ENCODE measurements at regions not wholly inside any gene's neighbourhood (a gene's known extent, or its start where the extent isn't known, plus 50 kb on each side); places are given as distances from the start of the nearest gene placed in this dataset.

- Histone ChIP-seq H3K9me3 (ENCODE audit: low read length) (no peaks in the 10 kb centered on the region), H2AFZ (ENCODE audit: low read length) (no peak overlapping the region), H3K9ac (ENCODE audit: insufficient read depth, low read depth, low read length) (no peak overlapping the region), H3K36me3 (replicated peaks in 1 of 2; ENCODE audit: control insufficient read depth in 1 of 2, insufficient read depth in 2 of 2, low read length in 2 of 2) (no peaks in the 10 kb centered on the region), H3K27ac (ENCODE audit: extremely low read length, insufficient read depth, low read length) (no peak overlapping the region), H3K79me2 (ENCODE audit: insufficient read depth, low read length) (no peaks in the 10 kb centered on the region), H3K4me3 (replicated peaks in 1 of 3; ENCODE audit: insufficient read depth in 1 of 3, low read depth in 2 of 3, low read length in 3 of 3) (no peak overlapping the region), H3K27me3 (ENCODE audit: control insufficient read depth in 1 of 2, insufficient read depth in 2 of 2, low read length in 2 of 2) (peaks cover 2 to 32% of the 10 kb centered on the region in 2 experiments; a peak in 3 of 5 replicates), H3K4me2 (ENCODE audit: low read depth, low read length) (no peak overlapping the region), H4K20me1 (ENCODE audit: insufficient read depth, low read length) (no peaks in the 10 kb centered on the region), H3K4me1 (ENCODE audit: insufficient read depth, low read length) (peaks cover 27% of the 10 kb centered on the region)
- DNase-seq (ENCODE audit: low spot score) (no peak), FAIRE-seq (no peak), ATAC-seq (peak; percentile 60)
- no TSS peak for BruUV-seq (replicated peaks)
- 2% methylated on average over 3 of the region's 3 CpGs for WGBS (ENCODE audit: low lambda C conversion rate)
- ChIA-PET CTCF (ENCODE audit: low intra/inter-chr PET ratio, low total read pairs) (no interaction called here), POLR2A (no interaction called here)
- in situ Hi-C loops (cut with HindIII; ENCODE audit: extremely low pct_ligation_motif_present, low pct_unique_long_range_greater_than_20kb) (no loop called here), intact Hi-C loops (cut with micrococcal nuclease; ENCODE audit: unreplicated experiment) (no loop called here)
- TF ChIP-seq BORCS8-MEF2B (CRISPR knock-in tag; IDR thresholded peaks at IDR 0.05): no peak
- TF ChIP-seq, protein P1, sequence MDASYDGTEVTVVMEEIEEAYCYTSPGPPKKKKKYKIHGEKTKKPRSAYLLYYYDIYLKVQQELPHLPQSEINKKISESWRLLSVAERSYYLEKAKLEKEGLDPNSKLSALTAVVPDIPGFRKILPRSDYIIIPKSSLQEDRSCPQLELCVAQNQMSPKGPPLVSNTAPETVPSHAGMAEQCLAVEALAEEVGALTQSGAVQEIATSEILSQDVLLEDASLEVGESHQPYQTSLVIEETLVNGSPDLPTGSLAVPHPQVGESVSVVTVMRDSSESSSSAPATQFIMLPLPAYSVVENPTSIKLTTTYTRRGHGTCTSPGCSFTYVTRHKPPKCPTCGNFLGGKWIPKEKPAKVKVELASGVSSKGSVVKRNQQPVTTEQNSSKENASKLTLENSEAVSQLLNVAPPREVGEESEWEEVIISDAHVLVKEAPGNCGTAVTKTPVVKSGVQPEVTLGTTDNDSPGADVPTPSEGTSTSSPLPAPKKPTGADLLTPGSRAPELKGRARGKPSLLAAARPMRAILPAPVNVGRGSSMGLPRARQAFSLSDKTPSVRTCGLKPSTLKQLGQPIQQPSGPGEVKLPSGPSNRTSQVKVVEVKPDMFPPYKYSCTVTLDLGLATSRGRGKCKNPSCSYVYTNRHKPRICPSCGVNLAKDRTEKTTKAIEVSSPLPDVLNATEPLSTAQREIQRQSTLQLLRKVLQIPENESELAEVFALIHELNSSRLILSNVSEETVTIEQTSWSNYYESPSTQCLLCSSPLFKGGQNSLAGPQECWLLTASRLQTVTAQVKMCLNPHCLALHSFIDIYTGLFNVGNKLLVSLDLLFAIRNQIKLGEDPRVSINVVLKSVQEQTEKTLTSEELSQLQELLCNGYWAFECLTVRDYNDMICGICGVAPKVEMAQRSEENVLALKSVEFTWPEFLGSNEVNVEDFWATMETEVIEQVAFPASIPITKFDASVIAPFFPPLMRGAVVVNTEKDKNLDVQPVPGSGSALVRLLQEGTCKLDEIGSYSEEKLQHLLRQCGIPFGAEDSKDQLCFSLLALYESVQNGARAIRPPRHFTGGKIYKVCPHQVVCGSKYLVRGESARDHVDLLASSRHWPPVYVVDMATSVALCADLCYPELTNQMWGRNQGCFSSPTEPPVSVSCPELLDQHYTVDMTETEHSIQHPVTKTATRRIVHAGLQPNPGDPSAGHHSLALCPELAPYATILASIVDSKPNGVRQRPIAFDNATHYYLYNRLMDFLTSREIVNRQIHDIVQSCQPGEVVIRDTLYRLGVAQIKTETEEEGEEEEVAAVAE (CRISPR knock-in tag; IDR thresholded peaks at IDR 0.05; ENCODE audit: borderline replicate concordance): no peak
- TF ChIP-seq MTERF4 (CRISPR knock-in tag; IDR thresholded peaks at IDR 0.05): no peak
- no peak for TF ChIP-seq NFATC3 (CRISPR knock-in tag; IDR thresholded peaks at IDR 0.05)
- TF ChIP-seq REXO4 (CRISPR knock-in tag; IDR thresholded peaks at IDR 0.05; ENCODE audit: borderline replicate concordance): no peak
- TF ChIP-seq, protein P2, sequence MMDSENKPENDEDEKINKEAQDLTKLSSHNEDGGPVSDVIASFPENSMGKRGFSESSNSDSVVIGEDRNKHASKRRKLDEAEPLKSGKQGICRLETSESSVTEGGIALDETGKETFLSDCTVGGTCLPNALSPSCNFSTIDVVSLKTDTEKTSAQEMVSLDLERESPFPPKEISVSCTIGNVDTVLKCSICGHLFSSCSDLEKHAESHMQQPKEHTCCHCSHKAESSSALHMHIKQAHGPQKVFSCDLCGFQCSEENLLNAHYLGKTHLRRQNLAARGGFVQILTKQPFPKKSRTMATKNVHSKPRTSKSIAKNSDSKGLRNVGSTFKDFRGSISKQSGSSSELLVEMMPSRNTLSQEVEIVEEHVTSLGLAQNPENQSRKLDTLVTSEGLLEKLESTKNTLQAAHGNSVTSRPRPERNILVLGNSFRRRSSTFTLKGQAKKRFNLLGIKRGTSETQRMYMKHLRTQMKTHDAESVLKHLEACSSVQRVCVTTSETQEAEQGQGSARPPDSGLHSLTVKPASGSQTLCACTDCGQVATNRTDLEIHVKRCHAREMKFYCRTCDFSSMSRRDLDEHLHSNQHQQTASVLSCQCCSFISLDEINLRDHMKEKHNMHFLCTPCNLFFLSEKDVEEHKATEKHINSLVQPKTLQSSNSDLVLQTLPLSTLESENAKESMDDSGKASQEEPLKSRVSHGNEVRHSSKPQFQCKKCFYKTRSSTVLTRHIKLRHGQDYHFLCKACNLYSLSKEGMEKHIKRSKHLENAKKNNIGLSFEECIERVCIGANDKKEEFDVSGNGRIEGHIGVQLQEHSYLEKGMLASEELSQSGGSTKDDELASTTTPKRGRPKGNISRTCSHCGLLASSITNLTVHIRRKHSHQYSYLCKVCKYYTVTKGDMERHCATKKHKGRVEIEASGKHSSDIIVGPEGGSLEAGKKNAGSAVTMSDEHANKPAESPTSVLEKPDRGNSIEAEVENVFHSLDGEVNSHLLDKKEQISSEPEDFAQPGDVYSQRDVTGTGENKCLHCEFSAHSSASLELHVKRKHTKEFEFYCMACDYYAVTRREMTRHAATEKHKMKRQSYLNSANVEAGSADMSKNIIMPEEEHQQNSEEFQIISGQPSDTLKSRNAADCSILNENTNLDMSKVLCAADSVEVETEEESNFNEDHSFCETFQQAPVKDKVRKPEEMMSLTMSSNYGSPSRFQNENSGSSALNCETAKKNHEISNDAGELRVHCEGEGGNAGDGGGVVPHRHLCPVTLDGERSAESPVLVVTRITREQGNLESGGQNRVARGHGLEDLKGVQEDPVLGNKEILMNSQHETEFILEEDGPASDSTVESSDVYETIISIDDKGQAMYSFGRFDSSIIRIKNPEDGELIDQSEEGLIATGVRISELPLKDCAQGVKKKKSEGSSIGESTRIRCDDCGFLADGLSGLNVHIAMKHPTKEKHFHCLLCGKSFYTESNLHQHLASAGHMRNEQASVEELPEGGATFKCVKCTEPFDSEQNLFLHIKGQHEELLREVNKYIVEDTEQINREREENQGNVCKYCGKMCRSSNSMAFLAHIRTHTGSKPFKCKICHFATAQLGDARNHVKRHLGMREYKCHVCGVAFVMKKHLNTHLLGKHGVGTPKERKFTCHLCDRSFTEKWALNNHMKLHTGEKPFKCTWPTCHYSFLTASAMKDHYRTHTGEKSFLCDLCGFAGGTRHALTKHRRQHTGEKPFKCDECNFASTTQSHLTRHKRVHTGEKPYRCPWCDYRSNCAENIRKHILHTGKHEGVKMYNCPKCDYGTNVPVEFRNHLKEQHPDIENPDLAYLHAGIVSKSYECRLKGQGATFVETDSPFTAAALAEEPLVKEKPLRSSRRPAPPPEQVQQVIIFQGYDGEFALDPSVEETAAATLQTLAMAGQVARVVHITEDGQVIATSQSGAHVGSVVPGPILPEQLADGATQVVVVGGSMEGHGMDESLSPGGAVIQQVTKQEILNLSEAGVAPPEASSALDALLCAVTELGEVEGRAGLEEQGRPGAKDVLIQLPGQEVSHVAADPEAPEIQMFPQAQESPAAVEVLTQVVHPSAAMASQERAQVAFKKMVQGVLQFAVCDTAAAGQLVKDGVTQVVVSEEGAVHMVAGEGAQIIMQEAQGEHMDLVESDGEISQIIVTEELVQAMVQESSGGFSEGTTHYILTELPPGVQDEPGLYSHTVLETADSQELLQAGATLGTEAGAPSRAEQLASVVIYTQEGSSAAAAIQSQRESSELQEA (CRISPR knock-in tag; IDR thresholded peaks at IDR 0.05; ENCODE audit: not compliant biosample characterization): no peak
- TF ChIP-seq PTBP1 (IDR thresholded peaks at IDR 0.05; ENCODE audit: low read depth, low read length, poor library complexity, severe bottlenecking): no peak
- no peak for TF ChIP-seq ZNF510 (CRISPR knock-in tag; IDR thresholded peaks at IDR 0.05; ENCODE audit: low read depth)
- TF ChIP-seq, protein P3, sequence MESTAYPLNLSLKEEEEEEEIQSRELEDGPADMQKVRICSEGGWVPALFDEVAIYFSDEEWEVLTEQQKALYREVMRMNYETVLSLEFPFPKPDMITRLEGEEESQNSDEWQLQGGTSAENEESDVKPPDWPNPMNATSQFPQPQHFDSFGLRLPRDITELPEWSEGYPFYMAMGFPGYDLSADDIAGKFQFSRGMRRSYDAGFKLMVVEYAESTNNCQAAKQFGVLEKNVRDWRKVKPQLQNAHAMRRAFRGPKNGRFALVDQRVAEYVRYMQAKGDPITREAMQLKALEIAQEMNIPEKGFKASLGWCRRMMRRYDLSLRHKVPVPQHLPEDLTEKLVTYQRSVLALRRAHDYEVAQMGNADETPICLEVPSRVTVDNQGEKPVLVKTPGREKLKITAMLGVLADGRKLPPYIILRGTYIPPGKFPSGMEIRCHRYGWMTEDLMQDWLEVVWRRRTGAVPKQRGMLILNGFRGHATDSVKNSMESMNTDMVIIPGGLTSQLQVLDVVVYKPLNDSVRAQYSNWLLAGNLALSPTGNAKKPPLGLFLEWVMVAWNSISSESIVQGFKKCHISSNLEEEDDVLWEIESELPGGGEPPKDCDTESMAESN (CRISPR knock-in tag; conservative IDR thresholded peaks at IDR 0.05): no peak
Observed at GRCh38 chr6:167474725-167475124, 149.8 kb downstream of the TTLL2 start.
